Liver (tissue), 7 donors: ENCODE measurements at regions not wholly inside any gene's neighbourhood (a gene's known extent, or its start where the extent isn't known, plus 50 kb on each side); places are given as distances from the start of the nearest gene placed in this dataset.

Experiments
- DNase-seq: peaks from one replicate; pipeline ENCODE4 v3.0.0-alpha.2; 2017; ENCODE audit warnings: low spot score
- H3K27ac ChIP-seq, 2 donors: one replicate each; pipeline ENCODE4 v1.7.0; 2013; ENCODE audit warnings: inconsistent platforms in 2 of 2, low read length in 2 of 2, control low read depth in 1 of 2, low read depth in 1 of 2, mild to moderate bottlenecking in 1 of 2
- H3K27me3 ChIP-seq, 4 donors: one replicate each; pipeline versions ENCODE4 v1.6.1 to v1.7.0; 2013; ENCODE audit warnings: low read length in 3 of 4, inconsistent platforms in 1 of 4, mild to moderate bottlenecking in 1 of 4, moderate library complexity in 1 of 4; ENCODE audit not compliant: control insufficient read depth in 4 of 4, insufficient read depth in 4 of 4
- H3K36me3 ChIP-seq, 4 donors: one replicate each; pipeline versions ENCODE4 v1.6.1 to v1.7.0; 2013; ENCODE audit warnings: low read length in 3 of 4, mild to moderate bottlenecking in 3 of 4, low read depth in 1 of 4, moderate library complexity in 1 of 4; ENCODE audit not compliant: control insufficient read depth in 4 of 4, insufficient read depth in 3 of 4
- H3K4me1 ChIP-seq, 4 donors: one replicate each; pipeline versions ENCODE4 v1.6.1 to v1.7.0; 2013; ENCODE audit warnings: low read length in 3 of 4, mild to moderate bottlenecking in 3 of 4, moderate library complexity in 1 of 4; ENCODE audit not compliant: control insufficient read depth in 4 of 4, insufficient read depth in 4 of 4
- H3K4me3 ChIP-seq, 3 donors: one replicate each; pipeline versions ENCODE4 v1.6.1 to v1.7.0; 2013; ENCODE audit warnings: low read length in 3 of 3, control low read depth in 1 of 3, low read depth in 1 of 3, mild to moderate bottlenecking in 1 of 3
- H3K9ac ChIP-seq, 2 donors: one replicate each; pipeline ENCODE4 v1.7.0; 2013; ENCODE audit warnings: low read length in 2 of 2, mild to moderate bottlenecking in 2 of 2, moderate library complexity in 2 of 2, control low read depth in 1 of 2, low read depth in 1 of 2
- H3K9me3 ChIP-seq, 4 donors: one replicate each; pipeline versions ENCODE4 v1.6.1 to v1.7.0; 2013; ENCODE audit warnings: low read length in 3 of 4; ENCODE audit not compliant: control insufficient read depth in 4 of 4
- ATF3 ChIP-seq: IDR thresholded peaks from 2 replicates; pipeline ENCODE4 v1.6.1; 2016; ENCODE audit warnings: antibody characterized with exemption
- EGR1 ChIP-seq, 2 donors: IDR thresholded peaks; 2 replicates each; pipeline ENCODE4 v1.6.1; 2016 to 2018; ENCODE audit warnings: antibody characterized with exemption in 2 of 2, low read depth in 2 of 2
- FOXA2 ChIP-seq: IDR thresholded peaks from 2 replicates; pipeline ENCODE4 v1.6.1; 2016; ENCODE audit warnings: antibody characterized with exemption
- GABPA ChIP-seq, 2 donors: IDR thresholded peaks in 1 of 2; conservative IDR thresholded peaks in 1 of 2; 2 replicates each; pipeline ENCODE4 v1.6.1; 2016; ENCODE audit warnings: antibody characterized with exemption in 2 of 2, mild to moderate bottlenecking in 1 of 2, moderate library complexity in 1 of 2
- HNF4A ChIP-seq, 2 donors: conservative IDR thresholded peaks; 2 replicates each; pipeline ENCODE4 v1.6.1; 2016; ENCODE audit warnings: antibody characterized with exemption in 2 of 2, mild to moderate bottlenecking in 2 of 2
- HNF4G ChIP-seq: IDR thresholded peaks from 2 replicates; pipeline ENCODE4 v1.6.1; 2016; ENCODE audit warnings: antibody characterized with exemption
- JUND ChIP-seq, 2 donors: IDR thresholded peaks; 2 replicates each; pipeline ENCODE4 v1.6.1; 2016; ENCODE audit warnings: antibody characterized with exemption in 2 of 2
- NR2F2 ChIP-seq: IDR thresholded peaks from 2 replicates; pipeline ENCODE4 v1.6.1; 2016; ENCODE audit warnings: antibody characterized with exemption
- RAD21 ChIP-seq, 2 donors: IDR thresholded peaks; 2 replicates each; pipeline ENCODE4 v1.6.1; 2016; ENCODE audit warnings: antibody characterized with exemption in 2 of 2, mild to moderate bottlenecking in 2 of 2
- YY1 ChIP-seq: IDR thresholded peaks from 2 replicates; pipeline ENCODE4 v1.6.1; 2016; ENCODE audit warnings: antibody characterized with exemption, mild to moderate bottlenecking
- WGBS: extraction: QIAGEN DNeasy Blood & Tissue Kit; methylation state at CpG from one replicate; pipeline ENCODE4 v1.1.7; 2013; 5-methylcytosine and 5-hydroxymethylcytosine counted together
- TF ChIP-seq, protein P1 (sequence below): IDR thresholded peaks from 2 replicates; pipeline ENCODE4 v1.6.1; 2016; ENCODE audit warnings: antibody characterized with exemption, mild to moderate bottlenecking
- TF ChIP-seq, protein P2 (sequence below): IDR thresholded peaks from 2 replicates; pipeline ENCODE4 v1.6.1; 2016; ENCODE audit warnings: antibody characterized with exemption
- donor health status: healthy.
- donor health status: healthy.
- donor health status: healthy.
- donor health status: healthy.

- 95% methylated on average over 2 of the region's 2 CpGs for WGBS
- H3K36me3 ChIP-seq = peaks cover 0 to 4% (median 0%) of the 10 kb centered on the region in 4 donors
- H3K27me3 ChIP-seq = no peaks in the 10 kb centered on the region
- H3K4me3 ChIP-seq = no peak overlapping the region
- H3K9ac ChIP-seq = no peak overlapping the region
- TF ChIP-seq, protein P1, sequence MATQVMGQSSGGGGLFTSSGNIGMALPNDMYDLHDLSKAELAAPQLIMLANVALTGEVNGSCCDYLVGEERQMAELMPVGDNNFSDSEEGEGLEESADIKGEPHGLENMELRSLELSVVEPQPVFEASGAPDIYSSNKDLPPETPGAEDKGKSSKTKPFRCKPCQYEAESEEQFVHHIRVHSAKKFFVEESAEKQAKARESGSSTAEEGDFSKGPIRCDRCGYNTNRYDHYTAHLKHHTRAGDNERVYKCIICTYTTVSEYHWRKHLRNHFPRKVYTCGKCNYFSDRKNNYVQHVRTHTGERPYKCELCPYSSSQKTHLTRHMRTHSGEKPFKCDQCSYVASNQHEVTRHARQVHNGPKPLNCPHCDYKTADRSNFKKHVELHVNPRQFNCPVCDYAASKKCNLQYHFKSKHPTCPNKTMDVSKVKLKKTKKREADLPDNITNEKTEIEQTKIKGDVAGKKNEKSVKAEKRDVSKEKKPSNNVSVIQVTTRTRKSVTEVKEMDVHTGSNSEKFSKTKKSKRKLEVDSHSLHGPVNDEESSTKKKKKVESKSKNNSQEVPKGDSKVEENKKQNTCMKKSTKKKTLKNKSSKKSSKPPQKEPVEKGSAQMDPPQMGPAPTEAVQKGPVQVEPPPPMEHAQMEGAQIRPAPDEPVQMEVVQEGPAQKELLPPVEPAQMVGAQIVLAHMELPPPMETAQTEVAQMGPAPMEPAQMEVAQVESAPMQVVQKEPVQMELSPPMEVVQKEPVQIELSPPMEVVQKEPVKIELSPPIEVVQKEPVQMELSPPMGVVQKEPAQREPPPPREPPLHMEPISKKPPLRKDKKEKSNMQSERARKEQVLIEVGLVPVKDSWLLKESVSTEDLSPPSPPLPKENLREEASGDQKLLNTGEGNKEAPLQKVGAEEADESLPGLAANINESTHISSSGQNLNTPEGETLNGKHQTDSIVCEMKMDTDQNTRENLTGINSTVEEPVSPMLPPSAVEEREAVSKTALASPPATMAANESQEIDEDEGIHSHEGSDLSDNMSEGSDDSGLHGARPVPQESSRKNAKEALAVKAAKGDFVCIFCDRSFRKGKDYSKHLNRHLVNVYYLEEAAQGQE = no peak
- no peak for DNase-seq
- no peaks in the 10 kb centered on the region for H3K4me1 ChIP-seq
- H3K27ac ChIP-seq = no peak overlapping the region
- no peaks in the 10 kb centered on the region for H3K9me3 ChIP-seq
Measured at GRCh38 chr13:73933795-73934194, 200.4 kb downstream of the KLF12 start.

GRCh38 chr13:73932091-73932490 lies 202.1 kb downstream of the KLF12 start:
- Histone ChIP-seq H3K27ac (no peak overlapping the region), H3K27me3 (no peaks in the 10 kb centered on the region), H3K4me3 (no peak overlapping the region), H3K4me1 (no peaks in the 10 kb centered on the region), H3K9ac (no peak overlapping the region), H3K9me3 (no peaks in the 10 kb centered on the region), H3K36me3 (peaks cover 0 to 2% (median 0%) of the 10 kb centered on the region in 4 donors)
- TF ChIP-seq NR2F2 (no peak), HNF4G (no peak), JUND (IDR thresholded peaks at IDR 0.05) (no peak), ATF3 (no peak), GABPA (IDR thresholded peaks at IDR 0.05 in 1 of 2, conservative IDR thresholded peaks at IDR 0.05 in 1 of 2) (no peak), FOXA2 (no peak), EGR1 (IDR thresholded peaks at IDR 0.05; ENCODE audit: low read depth in 2 of 2) (no peak), RAD21 (IDR thresholded peaks at IDR 0.05) (no peak), HNF4A (conservative IDR thresholded peaks at IDR 0.05) (no peak), YY1 (no peak)
- TF ChIP-seq, protein P1 = no peak
- TF ChIP-seq, protein P2, sequence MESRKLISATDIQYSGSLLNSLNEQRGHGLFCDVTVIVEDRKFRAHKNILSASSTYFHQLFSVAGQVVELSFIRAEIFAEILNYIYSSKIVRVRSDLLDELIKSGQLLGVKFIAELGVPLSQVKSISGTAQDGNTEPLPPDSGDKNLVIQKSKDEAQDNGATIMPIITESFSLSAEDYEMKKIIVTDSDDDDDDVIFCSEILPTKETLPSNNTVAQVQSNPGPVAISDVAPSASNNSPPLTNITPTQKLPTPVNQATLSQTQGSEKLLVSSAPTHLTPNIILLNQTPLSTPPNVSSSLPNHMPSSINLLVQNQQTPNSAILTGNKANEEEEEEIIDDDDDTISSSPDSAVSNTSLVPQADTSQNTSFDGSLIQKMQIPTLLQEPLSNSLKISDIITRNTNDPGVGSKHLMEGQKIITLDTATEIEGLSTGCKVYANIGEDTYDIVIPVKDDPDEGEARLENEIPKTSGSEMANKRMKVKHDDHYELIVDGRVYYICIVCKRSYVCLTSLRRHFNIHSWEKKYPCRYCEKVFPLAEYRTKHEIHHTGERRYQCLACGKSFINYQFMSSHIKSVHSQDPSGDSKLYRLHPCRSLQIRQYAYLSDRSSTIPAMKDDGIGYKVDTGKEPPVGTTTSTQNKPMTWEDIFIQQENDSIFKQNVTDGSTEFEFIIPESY = no peak
- DNase-seq = no peak
- 86% methylated on average over 2 of the region's 2 CpGs for WGBS
